ENCODE measurements at regions not wholly inside any gene's neighbourhood (a gene's known extent, or its start where the extent isn't known, plus 50 kb on each side); places are given as distances from the start of the nearest gene placed in this dataset.

GRCh38 chr10:130757821-130758489, 553.6 kb downstream of the TCERG1L start:
- CTCF ChIA-PET (ENCODE audit: unreplicated experiment) = no interaction called here
- POLR2A ChIA-PET = no interaction called here
- Histone ChIP-seq H3K4me2 (ENCODE audit: low read length) (no peak overlapping the region), H2AFZ (ENCODE audit: low read length) (no peak overlapping the region), H3K27ac (ENCODE audit: low read depth, low read length, poor library complexity, severe bottlenecking) (no peak overlapping the region), H3K4me3 (ENCODE audit: low read depth, low read length, poor library complexity, severe bottlenecking) (no peak overlapping the region), H3K36me3 (ENCODE audit: insufficient read depth, low read length) (no peaks in the 10 kb centered on the region), H4K20me1 (ENCODE audit: insufficient read depth, low read length) (no peaks in the 10 kb centered on the region), H3K9me3 (ENCODE audit: low read length) (no peaks in the 10 kb centered on the region), H3K9me2 (ENCODE audit: insufficient read depth, low read length) (no peaks in the 10 kb centered on the region), H3K4me1 (ENCODE audit: insufficient read depth, low read length, poor library complexity, severe bottlenecking) (no peaks in the 10 kb centered on the region), H3K79me2 (ENCODE audit: insufficient read depth, low read depth, low read length) (no peaks in the 10 kb centered on the region)
- DNase-seq (ENCODE audit: low spot score) = no peak
- TF ChIP-seq CTCF (conservative IDR thresholded peaks at IDR 0.05; ENCODE audit: low read length) (no peak), EZH2phosphoT487 (IDR thresholded peaks at IDR 0.05; ENCODE audit: borderline replicate concordance, low read depth, low read length) (no peak)
- intact Hi-C loops (cut with micrococcal nuclease; ENCODE audit: unreplicated experiment) = no loop called here
- BruUV-seq (replicated peaks) = no TSS peak

- Histone ChIP-seq H2AFZ (ENCODE audit: low read length) (no peak overlapping the region), H3K9me3 (ENCODE audit: low read length) (no peaks in the 10 kb centered on the region), H3K27ac (ENCODE audit: low read depth, low read length, poor library complexity, severe bottlenecking) (no peak overlapping the region), H3K4me1 (ENCODE audit: insufficient read depth, low read length, poor library complexity, severe bottlenecking) (no peaks in the 10 kb centered on the region), H3K79me2 (ENCODE audit: insufficient read depth, low read depth, low read length) (no peaks in the 10 kb centered on the region), H4K20me1 (ENCODE audit: insufficient read depth, low read length) (no peaks in the 10 kb centered on the region), H3K9me2 (ENCODE audit: insufficient read depth, low read length) (no peaks in the 10 kb centered on the region), H3K4me2 (ENCODE audit: low read length) (no peak overlapping the region), H3K36me3 (ENCODE audit: insufficient read depth, low read length) (no peaks in the 10 kb centered on the region), H3K4me3 (ENCODE audit: low read depth, low read length, poor library complexity, severe bottlenecking) (no peak overlapping the region)
- TF ChIP-seq CTCF (conservative IDR thresholded peaks at IDR 0.05; ENCODE audit: low read length) (no peak), EZH2phosphoT487 (IDR thresholded peaks at IDR 0.05; ENCODE audit: borderline replicate concordance, low read depth, low read length) (no peak)
- ChIA-PET POLR2A (no interaction called here), CTCF (ENCODE audit: unreplicated experiment) (no interaction called here)
- no peak for DNase-seq (ENCODE audit: low spot score)
- intact Hi-C loops (cut with micrococcal nuclease; ENCODE audit: unreplicated experiment) = no loop called here
- no TSS peak for BruUV-seq (replicated peaks)
Observed at GRCh38 chr10:130758529-130758928, 553.0 kb downstream of the TCERG1L start.

- no TSS peak for BruUV-seq (replicated peaks)
- Histone ChIP-seq H3K9me3 (ENCODE audit: low read length) (no peaks in the 10 kb centered on the region), H3K27ac (ENCODE audit: low read depth, low read length, poor library complexity, severe bottlenecking) (no peak overlapping the region), H3K9me2 (ENCODE audit: insufficient read depth, low read length) (no peaks in the 10 kb centered on the region), H4K20me1 (ENCODE audit: insufficient read depth, low read length) (no peaks in the 10 kb centered on the region), H3K4me2 (ENCODE audit: low read length) (no peak overlapping the region), H3K4me1 (ENCODE audit: insufficient read depth, low read length, poor library complexity, severe bottlenecking) (no peaks in the 10 kb centered on the region), H3K4me3 (ENCODE audit: low read depth, low read length, poor library complexity, severe bottlenecking) (no peak overlapping the region), H3K36me3 (ENCODE audit: insufficient read depth, low read length) (no peaks in the 10 kb centered on the region), H3K79me2 (ENCODE audit: insufficient read depth, low read depth, low read length) (no peaks in the 10 kb centered on the region), H2AFZ (ENCODE audit: low read length) (no peak overlapping the region)
- CTCF ChIA-PET (ENCODE audit: unreplicated experiment) = no interaction called here
- intact Hi-C loops (cut with micrococcal nuclease; ENCODE audit: unreplicated experiment) = no loop called here
- POLR2A ChIA-PET = no interaction called here
- TF ChIP-seq EZH2phosphoT487 (IDR thresholded peaks at IDR 0.05; ENCODE audit: borderline replicate concordance, low read depth, low read length) = no peak
- TF ChIP-seq CTCF (conservative IDR thresholded peaks at IDR 0.05; ENCODE audit: low read length) = no peak
- no peak for DNase-seq (ENCODE audit: low spot score)
Observed at GRCh38 chr10:130761032-130761575, 550.4 kb downstream of the TCERG1L start.
